LHCN-M2 (cell line): ENCODE measurements at regions not wholly inside any gene's neighbourhood (a gene's known extent, or its start where the extent isn't known, plus 50 kb on each side); places are given as distances from the start of the nearest gene placed in this dataset.

ENCODE experiments used
- DNase-seq: peaks from one replicate; pipeline ENCODE4 v3.0.0-alpha.2; 2012; ENCODE audit warnings: low read depth

DNA sequence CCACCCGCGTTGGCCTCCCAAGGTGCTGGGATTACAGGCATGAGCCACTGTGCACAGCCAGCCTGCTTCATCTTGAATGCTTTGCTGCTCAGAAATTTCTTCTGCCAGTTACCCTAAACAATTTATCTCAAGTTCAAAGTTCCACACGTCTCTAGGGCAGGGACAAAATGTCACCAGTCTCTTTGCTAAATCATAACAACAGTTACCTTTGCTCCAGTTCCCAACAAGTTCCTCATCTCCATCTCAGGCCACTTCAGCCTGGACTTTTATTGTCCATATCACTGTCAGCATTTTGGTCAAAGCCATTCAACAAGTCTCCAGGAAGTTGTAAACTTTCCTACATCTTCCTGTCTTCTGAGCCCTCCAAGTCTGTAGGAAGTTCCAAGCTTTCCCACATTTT is 159.5 kb upstream of the DYRK2 start:
- DNase-seq = no peak

DNA sequence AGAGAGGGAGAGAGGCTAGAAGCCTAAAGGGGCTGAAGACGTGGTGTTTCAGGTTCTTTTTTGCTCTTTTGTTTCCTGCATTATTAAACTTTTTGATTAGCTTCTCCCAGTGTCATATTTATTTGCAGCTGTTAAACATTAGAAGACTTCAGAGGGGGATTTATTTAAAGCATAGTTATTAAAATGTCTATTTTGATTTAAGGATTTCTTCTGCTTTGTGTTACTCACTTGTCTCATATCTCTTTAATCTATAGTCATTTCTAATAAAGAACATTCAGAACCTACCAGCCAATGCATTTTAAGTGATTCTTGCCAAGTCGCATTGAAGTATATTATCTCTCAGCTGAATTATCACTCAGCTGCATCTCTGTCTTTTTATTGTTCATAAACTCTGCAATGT is 152.0 kb upstream of the DYRK2 start:
- no peak for DNase-seq

DNA sequence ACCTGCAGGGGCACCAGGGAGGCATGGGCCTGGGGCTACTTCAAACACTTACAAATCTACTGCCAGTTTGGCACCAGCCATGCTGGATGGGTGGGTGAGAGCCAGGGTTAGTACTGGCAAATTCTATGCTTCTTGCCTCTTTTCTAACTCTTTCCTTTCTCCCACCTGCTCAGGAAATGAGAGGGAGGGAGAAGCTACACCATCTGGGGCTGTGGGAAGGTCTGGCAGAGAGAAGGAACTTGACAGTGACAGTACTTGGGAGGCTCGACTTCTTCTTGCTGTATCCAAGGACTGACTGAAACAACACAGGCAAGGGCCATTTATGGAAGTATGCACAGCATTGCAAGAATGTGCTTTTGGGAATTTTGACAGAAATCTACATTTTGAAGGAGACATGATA is 149.6 kb upstream of the DYRK2 start:
- no peak for DNase-seq

DNA sequence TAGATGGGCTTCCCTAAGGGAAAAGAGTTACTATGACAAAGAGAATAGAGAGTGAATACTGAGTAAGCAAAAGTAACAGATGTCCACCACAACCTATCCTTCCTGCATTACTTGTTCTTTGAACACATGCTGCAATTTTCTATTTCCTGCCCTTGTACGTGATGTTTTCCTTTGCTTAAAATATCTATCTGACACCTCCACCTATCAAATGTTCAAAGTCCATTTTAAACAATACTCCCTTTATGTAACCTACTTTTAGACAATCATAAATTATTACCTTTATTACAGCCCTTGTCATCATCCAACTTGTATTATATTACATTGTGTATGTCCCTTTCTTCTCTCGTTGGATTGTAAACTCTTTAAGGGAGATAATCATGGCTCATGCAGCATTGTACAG is 147.2 kb upstream of the DYRK2 start:
- DNase-seq = no peak

DNA sequence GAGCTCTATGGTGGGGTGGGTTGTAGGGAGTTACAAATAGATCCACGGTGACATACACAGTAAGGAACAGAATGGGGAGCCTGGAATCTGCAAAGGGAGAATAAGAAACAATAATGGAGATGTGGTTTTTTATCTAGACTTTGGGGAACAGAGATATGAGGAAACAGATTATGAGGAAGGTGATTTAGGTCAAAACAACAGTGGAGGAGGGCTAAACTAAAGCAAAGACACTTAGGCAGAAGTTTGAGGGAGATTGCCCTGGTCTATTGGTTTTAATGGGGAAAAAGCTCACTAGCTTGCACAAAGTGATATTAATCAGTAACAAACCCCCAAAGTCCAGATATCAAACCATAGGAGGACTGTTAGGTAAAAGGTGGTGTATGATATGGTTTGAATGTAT is 144.5 kb upstream of the DYRK2 start:
- DNase-seq = no peak

DNA sequence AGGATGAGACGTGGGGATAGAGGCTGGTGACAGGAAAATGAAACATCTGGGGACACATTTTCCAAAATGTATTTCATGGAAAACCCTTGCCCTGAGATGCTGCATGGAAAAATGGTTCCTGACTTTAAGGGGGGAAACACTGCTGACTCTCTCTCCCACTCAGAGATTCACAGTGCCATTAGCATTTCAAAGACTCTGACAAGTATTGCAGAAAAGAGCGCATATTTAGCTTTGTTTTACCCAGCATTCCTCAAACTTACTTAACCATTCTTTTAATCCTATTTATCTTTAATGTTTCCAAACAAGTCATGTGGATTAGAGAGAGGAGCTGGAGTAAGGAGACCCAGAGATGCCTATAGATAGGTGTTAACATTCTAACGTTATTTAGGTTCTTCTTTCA is 141.8 kb upstream of the DYRK2 start:
- DNase-seq = no peak

DNA sequence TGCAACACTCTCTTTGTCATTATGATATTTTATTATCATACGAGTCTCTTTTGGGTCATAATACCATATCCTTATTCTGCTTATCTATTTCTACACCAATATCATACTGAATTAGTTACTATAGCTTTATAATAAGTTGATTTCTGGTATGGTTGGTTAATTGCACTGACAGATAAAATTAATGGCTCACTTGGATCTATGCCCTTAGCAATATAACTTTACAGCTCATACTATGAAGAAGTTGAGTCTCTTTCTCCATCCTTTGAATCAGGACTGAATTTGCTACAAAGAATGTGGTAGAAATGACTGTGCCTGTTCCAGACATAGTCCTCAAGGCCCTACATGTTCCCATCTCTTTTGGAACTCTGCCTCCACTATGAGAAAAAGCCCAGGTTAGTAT is 139.7 kb upstream of the DYRK2 start:
- no peak for DNase-seq

DNA sequence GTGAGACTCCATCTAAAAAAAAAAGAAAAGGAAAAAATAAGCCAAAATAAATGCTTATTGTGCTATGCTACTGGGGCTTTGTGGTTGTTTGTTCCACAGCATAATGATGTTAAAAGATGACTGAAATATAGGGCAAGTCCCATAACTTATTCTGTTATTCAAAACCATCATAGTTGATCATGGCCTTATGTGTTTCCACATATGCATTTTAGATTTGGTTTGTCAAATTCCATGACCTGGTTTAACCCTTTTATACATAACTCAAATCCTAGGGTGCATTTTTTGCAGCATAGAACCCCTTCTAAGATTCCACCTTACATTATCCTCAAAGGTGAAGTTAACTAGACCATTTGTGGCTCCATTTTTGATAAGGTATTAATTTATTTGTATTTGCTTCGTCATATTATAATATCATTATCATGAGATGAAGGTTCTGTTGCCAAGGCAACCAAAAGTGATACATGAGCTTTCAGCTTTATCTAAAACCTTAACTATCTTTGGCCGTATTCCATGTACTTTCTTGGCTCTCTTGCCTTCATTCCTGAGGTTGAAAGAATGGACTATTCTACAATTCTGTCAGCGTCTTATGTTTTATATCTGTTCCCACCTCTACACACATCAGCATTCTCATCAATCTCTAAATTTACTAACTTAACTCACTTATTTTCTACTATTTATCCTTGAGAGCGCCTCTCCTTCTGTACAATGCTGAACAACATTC is 138.7 kb upstream of the DYRK2 start:
- no peak for DNase-seq

DNA sequence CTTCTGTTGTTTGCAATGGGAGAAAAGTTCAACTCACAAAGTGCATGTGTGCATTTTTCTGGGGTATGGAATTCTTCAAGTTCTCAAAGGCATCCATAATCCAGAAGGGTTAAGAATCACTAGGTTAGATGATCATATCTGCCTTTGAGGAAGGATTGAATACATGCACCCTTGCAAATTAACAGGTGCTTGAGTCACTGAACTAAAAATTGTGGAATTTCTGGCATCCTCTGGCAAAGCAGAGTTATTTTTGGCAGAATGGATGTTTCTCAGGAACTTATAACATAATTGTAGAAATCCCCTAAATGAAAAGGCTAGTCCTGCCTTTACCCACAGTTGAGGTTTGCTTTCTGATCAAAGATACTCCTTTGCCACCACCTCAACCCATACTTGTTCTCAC is 136.5 kb upstream of the DYRK2 start:
- DNase-seq = no peak

DNA sequence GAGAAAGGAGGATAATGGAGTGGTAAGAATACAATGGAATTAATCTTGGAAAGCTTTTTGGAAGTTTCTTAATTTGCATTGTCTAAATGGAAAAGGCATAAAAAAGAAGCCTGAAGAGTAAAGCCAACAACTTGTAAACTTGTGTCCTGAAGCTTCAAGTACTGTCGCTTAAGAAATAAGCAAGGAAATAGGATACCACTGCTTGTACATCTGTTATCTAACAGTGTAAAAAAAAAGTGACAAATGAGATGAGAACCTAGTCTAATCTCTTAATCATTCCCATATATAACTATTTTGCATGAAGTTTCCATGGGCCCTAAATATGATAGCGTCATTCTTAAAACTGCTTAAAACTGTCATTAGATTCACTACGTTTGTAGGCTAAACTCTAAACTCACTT is 134.0 kb upstream of the DYRK2 start:
- DNase-seq = no peak

DNA sequence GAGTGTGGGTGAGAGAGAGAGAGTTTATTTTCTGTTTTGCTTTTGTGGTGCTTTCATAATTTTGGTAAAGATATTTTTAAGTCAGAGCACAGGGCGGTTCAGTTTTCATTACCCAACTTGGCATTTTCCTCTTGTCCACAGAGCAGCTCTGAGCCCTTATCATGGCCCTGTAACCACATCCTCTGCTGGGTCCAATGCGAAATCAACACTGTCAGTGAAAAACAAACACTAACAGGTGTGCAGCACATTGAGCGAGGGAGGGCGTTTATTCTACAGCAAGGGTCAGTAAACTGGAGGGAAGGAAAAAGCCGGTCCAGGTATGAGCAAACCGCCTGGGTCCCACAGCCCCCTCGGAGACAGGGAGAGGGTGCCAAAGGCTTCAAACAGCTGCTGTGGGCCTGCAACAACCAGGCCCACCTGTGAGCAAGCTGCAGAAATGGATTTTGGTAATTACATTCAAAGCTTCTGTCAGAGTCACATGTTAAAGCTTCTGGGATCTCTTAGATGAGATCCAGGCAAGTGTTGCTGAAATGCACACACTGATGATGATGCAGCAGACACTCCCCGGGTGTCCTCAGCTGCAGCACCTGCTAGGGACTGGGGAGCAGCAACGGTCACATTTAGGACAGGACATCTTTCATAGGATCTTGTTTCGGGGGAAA is 132.7 kb upstream of the DYRK2 start:
- peak; percentile 80 for DNase-seq

DNA sequence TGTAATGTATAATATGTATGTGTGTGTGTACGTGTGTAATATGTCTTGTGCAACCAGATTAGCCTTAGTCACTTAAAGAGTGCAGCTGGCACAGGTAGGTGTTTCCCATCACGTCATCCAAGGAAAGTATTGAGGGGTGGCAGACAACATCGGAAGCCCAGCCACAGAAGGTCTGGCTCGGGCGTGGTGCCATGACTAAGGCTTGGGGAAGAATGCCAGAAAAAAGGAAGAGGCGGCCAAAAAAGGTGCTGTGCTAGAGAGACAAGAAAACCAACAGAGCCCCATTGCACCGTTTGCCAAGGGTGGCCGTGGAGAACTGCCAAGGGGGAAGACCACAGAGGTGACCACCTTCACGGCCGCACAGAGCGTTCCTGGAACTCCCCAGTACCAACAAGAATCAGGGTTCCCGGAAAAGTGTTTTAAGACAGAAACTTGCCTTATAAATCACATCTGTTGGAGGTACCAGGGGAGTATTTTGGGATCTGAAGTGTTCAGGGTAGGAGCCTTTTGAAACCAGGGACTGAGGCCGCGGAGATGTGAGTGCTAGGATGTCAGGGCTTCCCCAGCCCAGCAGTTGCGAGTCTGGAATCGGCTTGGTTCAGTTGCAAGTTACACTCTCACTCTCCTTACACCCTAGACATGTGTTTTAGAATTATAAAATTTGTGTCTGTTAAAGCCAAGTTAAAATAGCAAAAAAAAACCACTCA is 131.2 kb upstream of the DYRK2 start:
- peak; percentile 28 for DNase-seq

DNA sequence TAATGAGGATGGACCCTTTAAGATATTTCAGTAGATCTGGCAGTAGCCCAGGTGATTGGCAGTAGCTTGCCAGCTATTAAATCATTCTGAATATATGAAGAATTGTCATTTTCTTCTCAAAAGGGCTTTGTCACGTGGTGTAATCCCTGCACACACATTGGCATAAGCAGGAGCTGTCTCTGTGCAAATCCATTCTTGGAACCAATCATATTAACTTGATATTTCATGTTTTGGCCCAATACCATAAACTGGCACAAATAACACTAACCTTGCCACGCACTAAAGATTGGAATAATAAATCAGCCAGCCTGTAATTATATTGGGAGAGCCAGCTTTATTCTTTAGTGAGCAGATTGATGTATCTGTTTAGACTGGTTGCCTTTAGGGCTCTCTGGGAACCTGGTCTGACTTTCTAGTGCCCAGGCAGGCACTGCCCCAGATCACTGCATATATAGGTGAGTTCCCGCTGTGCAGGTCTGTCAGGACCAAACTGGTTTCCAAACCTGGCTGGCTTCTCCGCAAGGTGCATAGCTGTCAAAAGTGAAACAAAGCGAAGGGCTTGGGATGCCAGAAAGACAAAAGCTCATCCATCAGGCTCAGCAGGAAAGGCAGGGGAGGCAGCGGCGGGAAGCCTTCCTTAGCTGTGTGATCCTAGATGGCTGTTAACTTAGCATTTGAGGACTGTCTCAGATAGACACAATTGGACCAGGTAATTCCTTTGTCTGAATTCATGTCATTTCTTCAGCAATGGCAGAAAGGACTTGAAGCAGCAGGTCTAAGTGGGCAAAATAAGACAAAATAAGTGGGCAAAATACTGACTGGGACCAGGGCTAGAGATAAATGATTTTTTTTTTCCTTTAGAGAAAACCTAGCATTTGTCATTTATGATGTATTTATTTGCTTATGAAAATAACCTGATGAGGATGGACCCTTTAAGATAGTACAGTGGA is 128.8 kb upstream of the DYRK2 start:
- DNase-seq = no peak

DNA sequence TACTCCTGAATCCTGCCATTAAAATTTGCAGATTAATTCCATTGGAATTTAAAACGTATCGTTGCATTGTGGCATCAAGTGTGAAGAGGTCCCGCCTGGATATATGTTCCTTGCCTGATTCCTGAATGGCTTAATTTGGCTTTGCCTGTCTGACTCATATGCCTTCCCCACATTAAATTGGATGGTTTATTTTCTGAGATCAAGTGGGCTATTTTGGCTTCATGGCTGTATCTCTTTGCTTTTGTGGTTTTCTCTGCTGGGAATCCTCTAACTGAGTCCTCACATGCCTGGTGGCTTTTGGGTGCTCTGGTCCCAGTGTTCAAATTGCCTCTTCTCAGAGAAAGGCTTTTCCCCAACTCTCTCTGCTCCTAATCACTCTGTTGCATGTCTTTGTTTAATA is 127.9 kb upstream of the DYRK2 start:
- peak; percentile 47 for DNase-seq

DNA sequence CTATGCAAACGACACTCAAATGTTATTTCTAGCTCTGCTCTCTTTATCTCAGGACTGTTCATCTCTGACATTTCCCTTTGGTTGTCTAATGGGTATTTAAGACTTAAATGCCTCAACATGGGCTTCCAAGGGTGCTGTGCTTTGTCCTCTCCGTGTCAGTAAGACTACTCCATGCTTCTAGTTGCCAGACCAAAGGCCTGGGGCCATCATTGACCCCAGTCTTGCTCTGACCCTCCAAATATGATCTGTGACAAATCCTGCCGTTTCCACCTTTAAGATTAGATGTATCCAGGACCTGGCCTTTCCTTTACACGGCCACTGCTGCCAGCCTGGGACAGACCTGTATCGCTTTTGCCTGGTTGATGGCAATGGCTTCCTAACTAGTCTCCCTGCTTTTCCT is 126.3 kb upstream of the DYRK2 start:
- no peak for DNase-seq

DNA sequence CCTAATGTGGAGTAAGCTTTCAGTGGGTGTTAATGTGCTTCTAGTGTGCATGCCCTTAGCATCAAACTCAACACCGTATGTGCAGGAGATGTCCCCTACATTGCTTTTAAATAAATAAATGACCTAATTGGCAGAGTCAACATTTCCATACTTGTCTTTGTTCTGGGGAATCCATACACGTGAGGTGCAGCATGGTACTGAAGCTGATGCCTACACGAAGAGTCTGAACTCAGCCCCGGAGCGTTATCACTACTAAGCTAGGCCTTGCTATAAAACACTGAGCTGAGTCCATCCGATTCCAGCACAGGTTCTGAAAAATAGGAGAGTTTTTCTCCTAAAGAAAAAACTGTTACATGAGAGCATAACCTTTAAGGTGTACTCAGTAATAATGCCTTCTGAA is 125.0 kb upstream of the DYRK2 start:
- no peak for DNase-seq

DNA sequence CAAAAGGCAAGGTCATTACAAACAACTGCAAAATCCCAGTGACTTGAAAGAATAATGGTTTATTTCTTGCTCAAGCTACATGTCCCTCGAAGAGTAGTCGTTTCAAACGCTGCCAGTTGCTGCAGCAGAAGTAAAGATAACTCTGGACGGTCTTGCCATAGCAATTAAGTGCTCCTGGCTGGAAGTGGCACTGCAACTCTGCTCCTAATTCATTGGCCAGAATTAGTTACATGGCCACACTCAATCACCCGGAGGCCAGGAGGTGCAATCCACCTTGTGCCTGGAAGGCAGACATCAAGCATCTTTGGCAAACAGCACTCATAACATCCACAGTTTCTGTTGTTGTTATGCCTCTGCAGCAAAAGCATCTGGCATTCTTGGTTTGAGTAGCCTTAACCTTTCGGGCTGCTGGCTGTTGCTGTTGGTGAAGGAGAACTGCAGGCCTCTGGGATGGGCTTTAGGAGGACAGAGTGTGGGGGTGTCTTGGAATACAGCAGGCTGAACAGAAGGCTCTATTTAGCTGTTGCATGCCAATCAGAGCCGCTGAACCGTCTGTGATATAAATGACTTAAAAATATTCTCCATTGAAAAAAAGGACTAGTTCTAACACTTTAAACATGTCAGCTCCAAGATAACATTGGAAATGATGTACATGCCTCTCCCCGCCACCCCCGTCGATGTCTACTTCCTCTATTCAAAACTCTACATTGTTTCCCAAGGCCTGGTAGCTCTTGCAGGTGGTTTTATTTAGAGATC is 123.5 kb upstream of the DYRK2 start:
- DNase-seq = no peak

DNA sequence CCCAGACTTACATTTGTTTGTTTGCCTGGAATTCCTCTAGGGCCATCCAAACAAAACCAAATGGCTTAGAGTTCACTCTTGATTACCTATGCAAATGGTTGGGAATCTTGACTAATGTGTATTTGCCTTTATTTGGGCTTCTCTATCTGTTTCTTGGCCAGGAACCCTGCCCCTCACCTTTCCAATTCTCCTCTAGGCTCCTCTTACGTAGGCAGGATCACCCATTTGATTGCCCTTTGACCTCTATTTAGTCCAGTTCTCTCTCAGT is 123.0 kb upstream of the DYRK2 start:
- no peak for DNase-seq

DNA sequence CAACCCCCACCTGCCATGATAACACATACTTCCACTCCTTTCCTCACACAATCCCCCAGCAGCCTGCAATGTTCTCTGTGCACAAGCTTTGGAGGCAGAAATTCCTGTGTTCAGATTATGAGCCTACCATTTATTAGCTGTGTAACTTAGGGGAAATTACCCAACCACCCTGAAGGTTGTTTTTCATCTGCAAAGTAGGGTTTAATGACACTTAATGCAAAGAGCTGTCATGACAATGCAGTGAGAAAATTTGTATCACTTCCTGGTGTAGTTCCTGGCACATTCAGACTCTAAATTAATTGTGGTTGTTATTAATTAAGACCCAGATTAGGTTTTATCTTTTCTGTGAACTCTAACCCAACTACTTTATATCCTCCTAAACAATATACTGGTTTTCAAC is 122.4 kb upstream of the DYRK2 start:
- no peak for DNase-seq

DNA sequence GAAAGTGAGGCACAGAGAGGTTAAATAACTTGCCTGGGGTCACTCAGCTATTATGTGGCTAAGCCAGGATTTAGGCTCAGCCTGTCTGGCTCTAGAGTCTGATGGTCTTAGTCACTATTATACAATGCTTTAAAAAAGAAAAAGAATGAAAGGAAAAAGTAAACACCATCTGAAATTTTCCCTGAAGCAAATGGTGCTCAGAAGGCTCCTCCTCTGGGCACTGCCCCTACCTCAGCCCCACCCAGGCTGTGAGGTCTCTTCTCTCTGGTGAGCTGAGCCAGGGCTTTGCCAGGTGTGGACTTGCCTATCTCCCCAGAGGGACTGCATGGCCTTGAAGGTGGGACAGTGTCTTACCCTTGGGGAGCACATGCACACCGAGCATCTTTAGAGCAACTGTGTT is 117.5 kb upstream of the DYRK2 start:
- no peak for DNase-seq

DNA sequence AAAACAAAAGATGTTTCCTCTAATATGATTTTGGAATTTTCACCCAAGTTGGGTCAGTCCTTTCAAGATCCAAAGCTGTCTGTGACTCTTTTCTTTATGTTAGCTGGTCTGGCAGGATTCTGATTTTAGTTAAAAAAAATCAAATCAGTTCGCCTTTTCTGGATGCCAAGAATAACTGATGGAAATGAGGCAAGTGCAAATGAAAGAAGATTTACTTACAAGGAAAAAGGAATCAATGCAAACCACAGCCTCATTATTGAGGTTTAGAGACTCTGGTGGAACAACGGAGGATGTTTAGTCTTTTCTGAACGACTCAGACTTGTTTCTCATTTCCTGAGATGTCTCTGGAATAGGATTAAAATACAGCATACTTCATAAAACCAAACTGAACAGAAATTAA is 117.0 kb upstream of the DYRK2 start:
- DNase-seq = peak; percentile 56
